Fibroblast of lung (primary cell): ENCODE measurements at regions not wholly inside any gene's neighbourhood (a gene's known extent, or its start where the extent isn't known, plus 50 kb on each side); places are given as distances from the start of the nearest gene placed in this dataset.

Experiments used
- DNase-seq, 2 donors: peaks; one replicate each; pipeline versions ENCODE4 v3.0.0 to v3.0.0-alpha.2; 2010; ENCODE audit warnings: low read depth in 2 of 2
- H2AFZ ChIP-seq: 2 replicates; pipeline ENCODE4 v1.5.1; 2012; ENCODE audit warnings: low read length, control low read depth, inconsistent platforms
- H3K27ac ChIP-seq: 2 replicates; pipeline ENCODE4 v1.5.1; 2011; ENCODE audit warnings: low read length, control low read depth; ENCODE audit not compliant: insufficient read depth
- H3K27me3 ChIP-seq: 2 replicates; pipeline ENCODE4 v1.5.1; 2011; ENCODE audit warnings: mild to moderate bottlenecking, low read length; ENCODE audit not compliant: control insufficient read depth, insufficient read depth
- H3K36me3 ChIP-seq: 2 replicates; pipeline ENCODE4 v1.5.1; 2011; ENCODE audit warnings: low read length; ENCODE audit not compliant: control insufficient read depth, insufficient read depth
- H3K4me1 ChIP-seq: 2 replicates; pipeline ENCODE4 v1.5.1; 2011; ENCODE audit warnings: low read length; ENCODE audit not compliant: control insufficient read depth, insufficient read depth; ENCODE audit errors: extremely low read depth
- H3K4me2 ChIP-seq: 2 replicates; pipeline ENCODE4 v1.5.1; 2011; ENCODE audit warnings: low read length, control low read depth; ENCODE audit not compliant: insufficient read depth; ENCODE audit errors: extremely low read depth
- H3K4me3 ChIP-seq, 4 experiments: fragments of 200-600 bp in 1 of 4; sonication (generic) in 1 of 4; replicated peaks in 1 of 4; 2 replicates each; pipeline ENCODE4 v1.5.1; 2011 to 2016; ENCODE audit warnings: low read length in 4 of 4, low read depth in 3 of 4, mild to moderate bottlenecking in 3 of 4, control low read depth in 2 of 4, inconsistent platforms in 1 of 4, mixed read lengths in 1 of 4; ENCODE audit not compliant: insufficient read depth in 1 of 4; ENCODE audit errors: control extremely low read depth in 1 of 4
- H3K79me2 ChIP-seq: 2 replicates; pipeline ENCODE4 v1.5.1; 2012; ENCODE audit warnings: mild to moderate bottlenecking, low read length, inconsistent platforms; ENCODE audit not compliant: control insufficient read depth, insufficient read depth
- H3K9ac ChIP-seq: 2 replicates; pipeline ENCODE4 v1.5.1; 2011; ENCODE audit warnings: mild to moderate bottlenecking, low read length, control low read depth; ENCODE audit not compliant: insufficient read depth
- H3K9me3 ChIP-seq: 2 replicates; pipeline ENCODE4 v1.5.1; 2012; ENCODE audit warnings: low read depth, low read length; ENCODE audit not compliant: control insufficient read depth, insufficient read depth
- H4K20me1 ChIP-seq: 2 replicates; pipeline ENCODE4 v1.5.1; 2011; ENCODE audit warnings: low read length; ENCODE audit not compliant: control insufficient read depth, insufficient read depth; ENCODE audit errors: extremely low read depth
- EZH2 ChIP-seq: IDR thresholded peaks from 2 replicates; pipeline ENCODE4 v1.5.1; 2012; ENCODE audit warnings: low read length, control low read depth, mild to moderate bottlenecking; ENCODE audit errors: missing control alignments
- TF ChIP-seq, protein P1 (sequence below), 2 donors: IDR thresholded peaks in 1 of 2; conservative IDR thresholded peaks in 1 of 2; 1 replicate in 1 of 2; 2 replicates in 1 of 2; pipeline ENCODE4 v1.5.1; 2011 to 2012; ENCODE audit warnings: low read length in 2 of 2, control low read depth in 1 of 2, inconsistent platforms in 1 of 2, low read depth in 1 of 2, mild to moderate bottlenecking in 1 of 2

DNA sequence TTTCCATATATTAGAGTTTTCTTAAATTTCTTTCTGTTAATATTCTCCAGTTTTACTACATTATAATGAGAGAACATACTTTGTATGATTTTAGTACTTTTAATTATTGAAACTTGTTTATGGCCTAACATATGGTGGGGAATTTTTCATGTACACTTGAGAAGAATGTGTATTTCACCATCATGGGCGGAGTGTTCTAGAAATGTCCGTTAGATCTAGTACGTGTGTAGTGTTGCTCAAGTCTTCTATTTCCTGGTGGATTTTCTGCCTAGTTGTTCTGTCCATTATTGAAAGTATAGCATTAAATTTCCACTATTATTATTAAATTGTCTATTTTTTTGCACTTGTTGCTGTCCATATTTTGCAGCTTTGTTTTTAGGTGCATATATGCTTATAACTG, 64.0 kb upstream of the RGS21 start:
- no peak overlapping the region for H3K4me3 ChIP-seq
- no peaks in the 10 kb centered on the region for H4K20me1 ChIP-seq
- no peaks in the 10 kb centered on the region for H3K4me1 ChIP-seq
- no peaks in the 10 kb centered on the region for H3K27me3 ChIP-seq
- H3K9ac ChIP-seq = no peak overlapping the region
- H3K27ac ChIP-seq = no peak overlapping the region
- no peaks in the 10 kb centered on the region for H3K36me3 ChIP-seq
- no peak overlapping the region for H3K4me2 ChIP-seq
- H2AFZ ChIP-seq = no peak overlapping the region
- TF ChIP-seq EZH2 = no peak
- TF ChIP-seq, protein P1, sequence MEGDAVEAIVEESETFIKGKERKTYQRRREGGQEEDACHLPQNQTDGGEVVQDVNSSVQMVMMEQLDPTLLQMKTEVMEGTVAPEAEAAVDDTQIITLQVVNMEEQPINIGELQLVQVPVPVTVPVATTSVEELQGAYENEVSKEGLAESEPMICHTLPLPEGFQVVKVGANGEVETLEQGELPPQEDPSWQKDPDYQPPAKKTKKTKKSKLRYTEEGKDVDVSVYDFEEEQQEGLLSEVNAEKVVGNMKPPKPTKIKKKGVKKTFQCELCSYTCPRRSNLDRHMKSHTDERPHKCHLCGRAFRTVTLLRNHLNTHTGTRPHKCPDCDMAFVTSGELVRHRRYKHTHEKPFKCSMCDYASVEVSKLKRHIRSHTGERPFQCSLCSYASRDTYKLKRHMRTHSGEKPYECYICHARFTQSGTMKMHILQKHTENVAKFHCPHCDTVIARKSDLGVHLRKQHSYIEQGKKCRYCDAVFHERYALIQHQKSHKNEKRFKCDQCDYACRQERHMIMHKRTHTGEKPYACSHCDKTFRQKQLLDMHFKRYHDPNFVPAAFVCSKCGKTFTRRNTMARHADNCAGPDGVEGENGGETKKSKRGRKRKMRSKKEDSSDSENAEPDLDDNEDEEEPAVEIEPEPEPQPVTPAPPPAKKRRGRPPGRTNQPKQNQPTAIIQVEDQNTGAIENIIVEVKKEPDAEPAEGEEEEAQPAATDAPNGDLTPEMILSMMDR (conservative IDR thresholded peaks at IDR 0.05 in 1 of 2, IDR thresholded peaks at IDR 0.05 in 1 of 2; ENCODE audit: low read depth in 1 of 2, low read length in 2 of 2) = no peak
- no peaks in the 10 kb centered on the region for H3K79me2 ChIP-seq
- no peaks in the 10 kb centered on the region for H3K9me3 ChIP-seq
- DNase-seq = peak in 1 of 2 donors; percentile 8

DNA sequence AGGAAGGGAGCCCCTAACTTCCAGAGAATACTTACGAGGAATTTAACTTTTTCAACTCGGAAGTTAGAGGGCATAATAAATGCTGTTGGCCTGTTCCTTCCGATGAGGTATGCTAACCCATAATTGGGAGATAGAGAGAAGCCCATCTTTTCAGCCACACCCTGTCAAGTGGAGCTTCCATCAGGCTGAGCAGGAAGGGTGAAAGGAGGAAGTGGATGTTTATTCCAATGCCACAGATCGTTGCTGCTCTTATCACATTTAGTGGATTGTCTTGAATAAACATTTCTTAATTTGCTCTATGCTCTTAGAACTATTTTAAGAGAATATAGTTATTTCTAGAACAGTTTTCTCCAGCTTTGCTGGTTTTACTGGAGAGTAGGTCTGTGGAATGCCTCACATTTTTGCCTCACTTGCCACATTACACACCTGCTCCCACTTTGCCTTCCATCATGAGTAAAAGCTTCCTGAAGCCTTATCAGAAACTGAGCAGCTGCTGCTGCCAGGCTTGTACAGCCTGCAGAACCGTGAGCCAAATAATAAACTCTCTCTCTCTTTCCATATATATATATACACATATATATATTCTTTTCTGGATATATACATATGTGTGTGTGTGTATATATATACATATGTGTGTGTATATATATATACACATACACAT, 60.0 kb upstream of the RGS21 start:
- Histone ChIP-seq H3K9ac (no peak overlapping the region), H3K79me2 (no peaks in the 10 kb centered on the region), H3K27ac (no peak overlapping the region), H3K36me3 (no peaks in the 10 kb centered on the region), H3K27me3 (no peaks in the 10 kb centered on the region), H3K9me3 (no peaks in the 10 kb centered on the region), H3K4me2 (no peak overlapping the region), H3K4me1 (no peaks in the 10 kb centered on the region), H4K20me1 (no peaks in the 10 kb centered on the region), H3K4me3 (no peak overlapping the region), H2AFZ (no peak overlapping the region)
- TF ChIP-seq EZH2 = no peak
- TF ChIP-seq, protein P1 (conservative IDR thresholded peaks at IDR 0.05 in 1 of 2, IDR thresholded peaks at IDR 0.05 in 1 of 2; ENCODE audit: low read depth in 1 of 2, low read length in 2 of 2) = no peak
- peak in 1 of 2 donors; percentile 2 for DNase-seq

DNA sequence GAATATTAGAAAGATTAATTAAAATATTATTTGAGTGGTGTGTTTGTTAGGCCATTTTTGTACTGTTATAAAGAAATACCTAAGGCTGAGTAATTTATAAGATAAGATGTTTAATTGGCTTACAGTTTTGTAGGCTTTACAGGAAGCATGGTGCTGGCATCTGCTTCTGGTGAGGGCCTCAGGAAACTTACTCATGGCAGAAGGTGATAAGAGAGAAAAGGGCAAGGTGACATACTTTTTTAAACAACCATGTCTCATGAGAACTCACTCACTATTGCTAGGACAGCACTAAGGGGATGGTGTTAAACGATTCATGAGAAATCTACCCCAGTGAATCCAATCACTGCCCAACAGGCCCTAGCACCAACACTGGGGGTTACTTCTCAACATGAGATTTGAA, 56.7 kb upstream of the RGS21 start:
- H4K20me1 ChIP-seq = no peaks in the 10 kb centered on the region

More for the DNA sequence above, 56.7 kb upstream of the RGS21 start:
- DNase-seq = peak in 1 of 2 donors; percentile 30
- no peaks in the 10 kb centered on the region for H3K27me3 ChIP-seq
- no peak overlapping the region for H3K9ac ChIP-seq
- no peak overlapping the region for H3K4me2 ChIP-seq
- TF ChIP-seq, protein P1 (conservative IDR thresholded peaks at IDR 0.05 in 1 of 2, IDR thresholded peaks at IDR 0.05 in 1 of 2; ENCODE audit: low read depth in 1 of 2, low read length in 2 of 2) = no peak
- TF ChIP-seq EZH2 = no peak
- no peaks in the 10 kb centered on the region for H3K4me1 ChIP-seq
- H3K79me2 ChIP-seq = no peaks in the 10 kb centered on the region
- no peak overlapping the region for H3K27ac ChIP-seq
- no peak overlapping the region for H3K4me3 ChIP-seq
- no peaks in the 10 kb centered on the region for H3K9me3 ChIP-seq
- no peaks in the 10 kb centered on the region for H3K36me3 ChIP-seq
- no peak overlapping the region for H2AFZ ChIP-seq
